Posterior cingulate gyrus (tissue), 11 donors: ENCODE measurements at regions not wholly inside any gene's neighbourhood (a gene's known extent, or its start where the extent isn't known, plus 50 kb on each side); places are given as distances from the start of the nearest gene placed in this dataset.
"Not testable (repeated sequence)": the region's sequence is repeated elsewhere in the genome, so short reads cannot be mapped to it uniquely, and the experiment has no call there.

ENCODE experiments used
- DNase-seq, 10 donors: peaks; one replicate each; pipeline versions ENCODE4 v3.0.0 to v3.0.0-alpha.2; 2020 to 2021; ENCODE audit warnings: mixed read lengths in 3 of 10
- intact Hi-C: fragments of 100-400 bp; cut with DNase I; formaldehyde crosslinking; loops from one replicate; pipeline ENCODE4 v1.15.1; 2023

- peak; percentile 51 to 95 (median 71) for DNase-seq
- intact Hi-C loops, result no loop called here
Measured at GRCh38 chr2:105545730-105546627, 147.1 kb upstream of the FHL2 start.

- intact Hi-C loops, result no loop called here
- no peak for DNase-seq
Measured at GRCh38 chr2:105544591-105545377, 145.9 kb upstream of the FHL2 start.

GRCh38 chr2:105541189-105542050, 142.6 kb upstream of the FHL2 start:
- intact Hi-C loops, result no loop called here
- no peak for DNase-seq

GRCh38 chr2:105540642-105541041, 141.8 kb upstream of the FHL2 start:
- intact Hi-C loops, result no loop called here

GRCh38 chr2:105539331-105539730, 140.5 kb upstream of the FHL2 start:
- DNase-seq, result no peak
- intact Hi-C loops, result no loop called here

More at GRCh38 chr2:105540642-105541041, 141.8 kb upstream of the FHL2 start:
- DNase-seq, result no peak

- intact Hi-C loops, result no loop called here
- no peak for DNase-seq
Measured at GRCh38 chr2:105538840-105539239, 140.0 kb upstream of the FHL2 start.

GRCh38 chr2:105537920-105538319, 139.1 kb upstream of the FHL2 start:
- intact Hi-C loops, result no loop called here
- peak in 1 of 10 donors; percentile 50 for DNase-seq

GRCh38 chr2:105537466-105537865, 138.6 kb upstream of the FHL2 start:
- no peak for DNase-seq
- intact Hi-C loops, result no loop called here

- intact Hi-C loops, result no loop called here
Measured at GRCh38 chr2:105536175-105536574, 137.3 kb upstream of the FHL2 start.

GRCh38 chr2:105529258-105529657, 130.4 kb upstream of the FHL2 start:
- DNase-seq, intact Hi-C loops: not testable (repeated sequence)

More at GRCh38 chr2:105536175-105536574, 137.3 kb upstream of the FHL2 start:
- no peak for DNase-seq

- intact Hi-C loops, result no loop called here
- DNase-seq, result peak in 1 of 10 donors; percentile 75
Measured at GRCh38 chr2:105526000-105526925, 127.4 kb upstream of the FHL2 start.

- intact Hi-C loops, result no loop called here
- peak in 1 of 10 donors; percentile 68 for DNase-seq
Measured at GRCh38 chr2:105525201-105525600, 126.3 kb upstream of the FHL2 start.

GRCh38 chr2:105522645-105523044, 123.8 kb upstream of the FHL2 start:
- DNase-seq, result no peak

GRCh38 chr2:105521616-105522015, 122.8 kb upstream of the FHL2 start:
- no peak for DNase-seq
- intact Hi-C loops, result loop anchor here (1.0 kb wide), 1 partner anchor 152 kb away; no protein-coding TSS in a partner anchor

More at GRCh38 chr2:105522645-105523044, 123.8 kb upstream of the FHL2 start:
- intact Hi-C loops, result no loop called here

GRCh38 chr2:105521176-105521575, 122.3 kb upstream of the FHL2 start:
- intact Hi-C loops, result loop anchor here (1.0 kb wide), 1 partner anchor 152 kb away; no protein-coding TSS in a partner anchor
- DNase-seq, result no peak

- intact Hi-C loops, result no loop called here
- DNase-seq, result no peak
Measured at GRCh38 chr2:105519516-105519915, 120.7 kb upstream of the FHL2 start.

- peak in 1 of 10 donors; percentile 35 for DNase-seq
- intact Hi-C loops, result no loop called here
Measured at GRCh38 chr2:105518897-105519296, 120.0 kb upstream of the FHL2 start.

- peak in 9 of 10 donors; percentile 11 to 86 (median 28) for DNase-seq
- intact Hi-C loops, result no loop called here
Measured at GRCh38 chr2:105517814-105518705, 119.2 kb upstream of the FHL2 start.
